Activated CD4-positive, alpha-beta T cell treated with anti-CD3 and anti-CD28 coated beads for 36 hours (primary cell): ENCODE measurements at regions not wholly inside any gene's neighbourhood (a gene's known extent, or its start where the extent isn't known, plus 50 kb on each side); places are given as distances from the start of the nearest gene placed in this dataset.
A peak's percentile ranks its signal among the peaks of the same experiment; 100 is the strongest.

ENCODE experiments used
- ATAC-seq: fragments of 200-7000 bp; cut with Tn5 transposase; one replicate; pipeline ENCODE4 v1.10.0; 2021; ENCODE audit warnings: mild to moderate bottlenecking, moderate library complexity
- CTCF ChIA-PET: fragments of 350-600 bp; sonication (Branson Sonifier 250); formaldehyde crosslinking; loops from one replicate; lab custom pipeline; 2021; ENCODE audit warnings: antibody characterized with exemption; lab: Charles Lee
- POLR2A ChIA-PET: fragments of 350-600 bp; sonication (Branson Sonifier 250); formaldehyde crosslinking; loops from one replicate; lab custom pipeline; 2021; ENCODE audit warnings: antibody characterized with exemption, inconsistent platforms; lab: Charles Lee
- DNase-seq: peaks from one replicate; pipeline ENCODE4 v3.0.0-alpha.2; 2020
- H3K27ac Mint-ChIP-seq: one replicate; pipeline ENCODE4 v1.8.0; 2021; ENCODE audit warnings: mixed read lengths
- H3K27me3 Mint-ChIP-seq: one replicate; pipeline ENCODE4 v1.8.0; 2021; ENCODE audit warnings: mixed read lengths
- H3K36me3 Mint-ChIP-seq: one replicate; pipeline ENCODE4 v1.8.0; 2021; ENCODE audit warnings: low read depth, mixed read lengths
- H3K4me1 Mint-ChIP-seq: one replicate; pipeline ENCODE4 v1.8.0; 2021; ENCODE audit warnings: mixed read lengths
- H3K4me3 Mint-ChIP-seq: one replicate; pipeline ENCODE4 v1.8.0; 2021; ENCODE audit warnings: mild to moderate bottlenecking, moderate library complexity, mixed read lengths
- H3K9me3 Mint-ChIP-seq: one replicate; pipeline ENCODE4 v1.8.0; 2021; ENCODE audit warnings: low read depth, mixed read lengths
- intact Hi-C, 2 experiments: fragments of 100-400 bp; cut with DNase I in 1 of 2; cut with micrococcal nuclease in 1 of 2; formaldehyde crosslinking; loops; one replicate each; pipeline versions ENCODE4 v1.14.2 to v1.15.1; 2022 to 2024; cut with DNase I, micrococcal nuclease

DNA sequence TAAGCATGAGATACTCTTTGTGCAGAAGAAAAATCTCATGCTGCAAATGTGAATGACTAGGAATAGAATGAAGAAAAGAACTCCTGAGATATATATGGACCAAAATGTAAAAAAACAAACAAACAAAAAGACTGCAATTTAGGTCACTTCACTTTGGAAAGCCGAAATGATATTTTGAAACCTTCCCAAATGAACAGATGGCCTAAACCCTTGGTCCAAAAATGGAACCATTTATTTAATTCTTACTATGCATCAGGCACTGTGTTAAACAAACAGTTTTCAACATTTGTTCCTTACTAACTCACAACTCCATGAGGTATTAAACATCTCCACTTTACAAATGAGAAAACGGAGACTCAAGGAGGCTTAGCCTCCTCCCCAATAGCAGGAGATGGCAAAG lies 107.5 kb downstream of the VIP start:
- DNase-seq (no peak), ATAC-seq (no peak)
- Mint-ChIP-seq H3K4me1 (no peaks in the 10 kb centered on the region), H3K27me3 (peaks cover 10% of the 10 kb centered on the region), H3K27ac (no peak overlapping the region), H3K9me3 (no peaks in the 10 kb centered on the region), H3K36me3 (no peaks in the 10 kb centered on the region), H3K4me3 (no peak overlapping the region)
- intact Hi-C loops: no loop called here
- POLR2A ChIA-PET: no interaction called here
- CTCF ChIA-PET: interaction anchor here (0.6 kb wide), 1 partner anchor 180 kb away, joined by 3 read pairs; no protein-coding TSS in a partner anchor

DNA sequence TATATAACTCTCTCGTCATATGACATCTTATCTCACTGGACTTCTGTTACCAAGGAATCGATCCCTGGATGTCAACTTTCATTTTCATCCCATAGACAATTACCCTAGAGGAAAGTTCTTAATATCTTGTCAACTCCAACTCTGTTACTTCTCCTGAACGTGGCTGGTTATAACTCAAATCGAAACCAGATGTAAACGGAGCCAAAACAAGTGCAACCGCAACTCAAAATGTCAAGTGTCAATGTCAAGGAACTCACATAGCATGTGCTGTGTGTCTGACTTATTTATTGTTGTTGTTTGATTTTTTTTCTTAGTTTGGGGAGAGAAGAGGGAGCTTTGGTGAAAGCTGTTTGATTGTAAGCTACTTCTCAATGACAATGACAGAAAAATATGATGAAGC lies 108.6 kb downstream of the VIP start:
- Mint-ChIP-seq H3K4me1 (no peaks in the 10 kb centered on the region), H3K4me3 (no peak overlapping the region), H3K36me3 (no peaks in the 10 kb centered on the region), H3K9me3 (no peaks in the 10 kb centered on the region), H3K27ac (no peak overlapping the region), H3K27me3 (peaks cover 10% of the 10 kb centered on the region)
- DNase-seq (no peak), ATAC-seq (no peak)
- intact Hi-C loops: no loop called here
- POLR2A ChIA-PET: no interaction called here
- CTCF ChIA-PET: interaction anchor here (0.5 to 1.8 kb wide), 4 partner anchors 89 to 254 kb away, joined by 3 to 5 read pairs (median 4); no protein-coding TSS in a partner anchor

DNA sequence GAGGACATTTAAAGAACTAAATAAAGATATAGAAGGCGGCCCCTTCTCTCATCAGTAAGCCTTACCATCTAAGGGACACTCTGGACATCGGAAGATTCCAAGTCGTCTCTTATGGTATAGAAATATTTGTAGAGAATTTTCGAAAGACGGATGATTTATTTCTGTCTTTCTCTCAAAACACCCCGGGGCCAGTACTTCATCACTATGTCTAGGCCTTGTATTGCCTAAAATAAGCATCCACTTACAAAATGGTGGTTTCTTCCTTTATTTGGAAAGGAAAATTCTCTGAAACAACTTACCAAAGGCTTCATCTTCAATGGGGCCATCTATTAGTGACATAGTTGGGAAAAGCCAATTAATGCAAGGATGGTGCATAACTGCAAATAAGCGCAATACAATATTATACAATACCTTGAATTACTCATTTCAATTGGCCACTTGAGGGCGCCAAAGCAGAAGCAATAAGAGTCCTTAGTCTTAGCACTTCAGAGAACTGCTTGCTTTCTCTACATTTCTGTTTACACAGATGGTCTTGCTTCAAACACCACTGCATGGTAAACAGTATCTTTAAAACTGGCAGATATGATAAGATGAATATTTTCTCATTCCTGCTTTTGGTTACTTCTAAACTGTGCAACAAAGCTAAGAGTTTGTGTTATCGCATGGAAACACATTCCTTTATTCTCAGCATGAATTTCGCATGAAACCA lies 113.2 kb downstream of the VIP start:
- H3K9me3 Mint-ChIP-seq: no peaks in the 10 kb centered on the region
- no peak overlapping the region for H3K27ac Mint-ChIP-seq
- H3K27me3 Mint-ChIP-seq: peaks cover 7% of the 10 kb centered on the region
- H3K36me3 Mint-ChIP-seq: no peaks in the 10 kb centered on the region
- ChIA-PET CTCF (interaction anchor here (1.1 to 4.4 kb wide), 5 partner anchors 11 to 161 kb away, joined by 3 to 37 read pairs (median 5); no protein-coding TSS in a partner anchor), POLR2A (no interaction called here)
- no peaks in the 10 kb centered on the region for H3K4me1 Mint-ChIP-seq
- intact Hi-C loops: loop anchor here (1.0 to 5.0 kb wide), 5 partner anchors 33 to 449 kb away; no protein-coding TSS in a partner anchor
- no peak overlapping the region for H3K4me3 Mint-ChIP-seq
- DNase-seq (peak; percentile 80), ATAC-seq (peak; percentile 72)

DNA sequence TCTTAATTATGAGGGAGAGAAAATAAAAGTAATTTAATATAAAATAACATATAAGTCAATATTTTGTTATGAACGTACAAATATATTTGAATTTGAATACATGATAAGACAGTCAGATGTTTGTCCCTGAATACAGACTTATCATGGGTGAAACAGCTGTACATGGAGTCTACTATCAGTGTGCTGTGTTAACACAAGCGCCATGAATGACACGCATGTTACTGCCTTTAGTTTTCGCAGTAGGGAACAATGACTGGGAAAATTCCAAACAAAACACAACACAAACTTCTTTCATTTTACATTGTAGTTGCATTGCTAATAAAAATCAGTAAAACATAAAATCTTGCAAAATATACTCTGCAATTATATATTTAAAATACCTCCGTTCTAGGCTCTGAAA lies 108.6 kb downstream of the FBXO5 start:
- no peak for DNase-seq
- POLR2A ChIA-PET: no interaction called here
- intact Hi-C loops: no loop called here

DNA sequence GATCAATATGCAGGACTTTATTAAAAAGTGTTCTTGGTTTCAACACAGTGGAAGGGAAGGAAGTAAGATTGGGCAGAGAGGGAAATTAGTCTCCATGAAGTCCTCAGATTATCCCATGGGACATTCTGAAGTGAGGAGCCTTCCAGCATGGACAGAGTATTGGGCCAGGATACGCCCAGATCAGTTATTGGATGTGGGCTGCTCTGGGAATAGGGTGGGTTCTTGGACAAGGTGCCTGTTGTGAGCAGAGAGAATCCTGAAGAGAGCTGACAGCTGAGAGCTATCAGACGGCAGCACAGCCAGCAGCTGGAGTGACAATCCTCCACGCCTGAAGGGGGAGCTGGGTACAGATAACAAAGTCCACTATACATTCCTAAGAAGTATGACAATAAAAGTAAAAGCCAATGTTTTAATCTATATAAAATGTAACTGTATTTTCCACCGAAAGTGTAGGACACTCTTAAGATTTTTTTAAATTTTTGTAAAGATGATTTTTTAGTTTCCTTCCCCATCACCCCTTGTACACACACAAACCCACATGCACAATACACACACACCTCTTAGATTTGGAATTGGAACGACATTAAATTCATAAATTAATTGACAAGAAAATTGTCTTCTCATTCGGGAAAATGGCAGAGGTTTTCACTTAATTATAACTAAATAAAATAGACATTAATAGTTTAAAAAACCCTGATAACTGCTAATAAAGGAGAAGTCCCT lies 107.8 kb downstream of the FBXO5 start:
- no peak overlapping the region for H3K4me3 Mint-ChIP-seq
- H3K27ac Mint-ChIP-seq: no peak overlapping the region
- H3K27me3 Mint-ChIP-seq: peaks cover 14% of the 10 kb centered on the region
- POLR2A ChIA-PET: no interaction called here
- no peaks in the 10 kb centered on the region for H3K36me3 Mint-ChIP-seq
- intact Hi-C loops: no loop called here
- CTCF ChIA-PET: interaction anchor here (1.2 kb wide), 2 partner anchors 9 to 11 kb away, joined by 3 read pairs; no protein-coding TSS in a partner anchor
- peaks cover 8% of the 10 kb centered on the region for H3K9me3 Mint-ChIP-seq
- no peaks in the 10 kb centered on the region for H3K4me1 Mint-ChIP-seq
- DNase-seq (no peak), ATAC-seq (no peak)

More for the DNA sequence above, 108.6 kb downstream of the FBXO5 start:
- no peaks in the 10 kb centered on the region for H3K4me1 Mint-ChIP-seq
- ATAC-seq: no peak
- H3K9me3 Mint-ChIP-seq: peaks cover under 1% of the 10 kb centered on the region
- no peaks in the 10 kb centered on the region for H3K36me3 Mint-ChIP-seq
- H3K27me3 Mint-ChIP-seq: peaks cover 9% of the 10 kb centered on the region
- CTCF ChIA-PET: interaction anchor here (1.2 kb wide), 2 partner anchors 9 to 10 kb away, joined by 3 read pairs; no protein-coding TSS in a partner anchor
- no peak overlapping the region for H3K4me3 Mint-ChIP-seq
- H3K27ac Mint-ChIP-seq: no peak overlapping the region

DNA sequence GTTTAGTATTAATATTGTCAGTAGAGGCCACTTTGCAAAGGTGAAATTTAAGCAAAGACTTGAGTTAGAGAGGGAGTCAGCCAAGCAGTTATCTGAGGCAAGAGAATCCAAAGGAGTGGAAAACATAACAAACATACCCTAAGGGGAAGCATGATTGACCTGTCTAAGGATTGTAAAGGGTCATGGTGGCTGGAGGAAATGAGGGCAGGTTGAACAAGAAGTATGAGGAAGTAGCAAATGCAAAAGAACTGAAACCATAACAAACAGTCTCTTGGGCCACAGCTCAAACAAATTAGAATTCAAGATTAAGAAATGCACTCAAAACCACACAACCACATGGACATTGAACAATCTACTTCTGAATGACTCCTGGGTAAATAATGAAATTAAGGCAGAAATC lies 103.2 kb downstream of the FBXO5 start:
- Mint-ChIP-seq H3K4me1 (no peaks in the 10 kb centered on the region), H3K27ac (no peak overlapping the region), H3K9me3 (peaks cover 22% of the 10 kb centered on the region), H3K36me3 (no peaks in the 10 kb centered on the region), H3K4me3 (no peak overlapping the region), H3K27me3 (peaks cover 14% of the 10 kb centered on the region)
- ATAC-seq (no peak), DNase-seq (no peak)
- CTCF ChIA-PET: interaction anchor here (0.6 kb wide), 1 partner anchor 1964 kb away, joined by 3 read pairs; no protein-coding TSS in a partner anchor
- POLR2A ChIA-PET: no interaction called here
- intact Hi-C loops: no loop called here

DNA sequence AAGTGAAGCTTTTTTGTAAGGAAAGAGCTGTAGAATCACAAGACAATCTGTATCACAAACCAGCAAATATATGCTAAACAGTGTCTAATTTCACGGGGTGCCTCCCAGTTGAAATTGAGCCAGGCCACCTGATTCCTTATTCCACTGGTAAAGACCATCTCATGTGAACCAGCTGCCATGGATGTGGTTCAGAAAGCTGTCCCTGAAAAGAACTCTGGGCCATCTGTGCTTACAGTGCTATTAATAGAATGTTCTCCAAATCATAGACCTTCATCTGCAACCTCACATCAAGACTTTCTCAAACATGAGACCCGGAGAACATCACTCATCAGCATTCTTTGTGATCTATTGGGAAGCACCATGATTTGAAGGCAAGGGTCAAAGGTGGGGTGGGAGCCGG lies 89.7 kb downstream of the FBXO5 start:
- ChIA-PET CTCF (interaction anchor here (0.9 to 1.5 kb wide), 3 partner anchors 55 to 71 kb away, joined by 3 to 4 read pairs (median 3); no protein-coding TSS in a partner anchor), POLR2A (no interaction called here)
- no peak overlapping the region for H3K4me3 Mint-ChIP-seq
- DNase-seq: no peak
- no peaks in the 10 kb centered on the region for H3K36me3 Mint-ChIP-seq
- peaks cover 26% of the 10 kb centered on the region for H3K27me3 Mint-ChIP-seq
- H3K27ac Mint-ChIP-seq: no peak overlapping the region
- no peaks in the 10 kb centered on the region for H3K9me3 Mint-ChIP-seq
- intact Hi-C loops: no loop called here
- no peaks in the 10 kb centered on the region for H3K4me1 Mint-ChIP-seq
- ATAC-seq: no peak

DNA sequence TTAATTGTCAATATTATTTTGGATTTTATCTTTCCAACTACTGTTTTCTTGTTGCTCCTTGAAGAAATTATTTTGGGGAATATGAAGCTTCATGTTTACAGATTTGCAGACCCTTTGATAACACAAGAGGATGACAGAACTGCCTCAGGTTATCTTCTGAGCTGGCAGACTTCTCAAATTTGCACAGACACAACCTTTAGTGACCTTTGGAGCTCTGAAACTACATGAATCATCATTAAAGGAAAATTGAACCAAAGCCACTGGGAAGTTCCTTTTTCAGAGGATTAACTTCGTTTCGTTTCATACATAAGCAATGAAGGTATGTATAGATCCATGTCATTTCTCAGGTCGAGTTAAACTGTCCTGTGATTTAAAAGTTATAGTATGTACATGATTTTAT lies 85.9 kb downstream of the FBXO5 start:
- ATAC-seq: no peak
- Mint-ChIP-seq H3K27ac (no peak overlapping the region), H3K27me3 (peaks cover 27% of the 10 kb centered on the region), H3K4me3 (no peak overlapping the region), H3K9me3 (no peaks in the 10 kb centered on the region), H3K4me1 (no peaks in the 10 kb centered on the region), H3K36me3 (no peaks in the 10 kb centered on the region)
- POLR2A ChIA-PET: no interaction called here
- intact Hi-C loops: loop anchor here in 1 of 2 experiments (2.0 to 5.0 kb wide), 2 partner anchors 32 to 410 kb away; no protein-coding TSS in a partner anchor
- no peak for DNase-seq
- CTCF ChIA-PET: interaction anchor here (0.6 to 1.6 kb wide), 7 partner anchors 8 to 129 kb away, joined by 3 to 9 read pairs (median 4); no protein-coding TSS in a partner anchor

DNA sequence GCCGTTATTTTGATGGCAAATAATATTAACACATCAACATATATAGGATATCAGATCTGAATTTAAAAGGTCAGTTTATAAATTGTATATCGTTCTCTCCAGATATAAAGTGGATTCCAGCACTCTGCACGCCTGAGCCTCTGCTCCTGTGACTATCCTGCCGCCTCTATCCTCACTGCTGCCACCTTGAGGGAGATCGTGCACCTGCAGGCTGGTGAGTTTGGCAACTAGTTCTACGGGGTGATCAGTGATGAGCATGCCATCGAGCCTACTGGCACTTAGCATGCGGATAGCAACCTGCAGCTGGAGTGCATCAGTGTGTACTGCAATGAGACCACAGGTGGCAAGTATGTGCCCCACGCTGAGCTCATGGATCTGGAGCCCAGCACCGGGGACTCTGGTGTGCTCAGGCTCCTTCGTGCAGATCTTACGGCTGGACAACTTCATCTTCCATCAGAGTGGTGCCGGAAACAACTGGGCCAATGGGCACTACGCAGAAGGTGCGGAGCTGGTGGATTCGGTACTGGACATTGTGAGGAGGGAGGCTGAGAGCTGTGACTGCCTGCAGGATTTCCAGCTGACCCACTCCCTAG lies 84.9 kb downstream of the FBXO5 start:
- Mint-ChIP-seq H3K27ac (no peak overlapping the region), H3K27me3 (peaks cover 27% of the 10 kb centered on the region), H3K9me3 (no peaks in the 10 kb centered on the region), H3K4me1 (no peaks in the 10 kb centered on the region), H3K4me3 (no peak overlapping the region), H3K36me3 (no peaks in the 10 kb centered on the region)
- intact Hi-C loops: loop anchor here in 1 of 2 experiments (2.0 to 5.0 kb wide), 3 partner anchors 33 to 411 kb away; no protein-coding TSS in a partner anchor
- DNase-seq: peak; percentile 83
- ChIA-PET CTCF (interaction anchor here (0.6 to 1.5 kb wide), 6 partner anchors 10 to 165 kb away, joined by 3 to 7 read pairs (median 3); no protein-coding TSS in a partner anchor), POLR2A (no interaction called here)
- peak; percentile 92 for ATAC-seq

DNA sequence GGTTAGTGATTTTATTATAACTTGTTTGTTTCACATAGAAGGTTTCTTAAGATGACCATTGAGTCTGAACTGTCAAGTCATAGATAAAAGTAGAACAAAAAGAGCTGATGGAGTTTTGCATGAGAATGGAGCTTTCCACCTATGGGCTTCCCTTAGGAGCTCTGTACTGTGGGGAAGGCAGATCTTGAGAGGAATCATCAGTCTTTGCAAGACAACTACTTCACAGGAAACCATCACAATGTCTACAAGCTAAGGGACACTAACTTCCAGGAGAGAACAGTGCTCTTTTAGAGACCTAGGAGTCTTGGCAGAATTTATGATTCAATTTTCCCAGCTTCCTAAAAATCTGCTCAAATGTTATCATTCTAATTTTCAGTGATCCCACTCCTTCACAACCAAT lies 78.2 kb downstream of the FBXO5 start:
- no peak overlapping the region for H3K4me3 Mint-ChIP-seq
- intact Hi-C loops: no loop called here
- no peak for ATAC-seq
- H3K9me3 Mint-ChIP-seq: no peaks in the 10 kb centered on the region
- no peaks in the 10 kb centered on the region for H3K4me1 Mint-ChIP-seq
- peaks cover 10% of the 10 kb centered on the region for H3K27me3 Mint-ChIP-seq
- CTCF ChIA-PET: interaction anchor here (0.5 to 1.4 kb wide), 3 partner anchors 8 to 940 kb away, joined by 3 to 4 read pairs (median 3); no protein-coding TSS in a partner anchor
- DNase-seq: no peak
- POLR2A ChIA-PET: no interaction called here
- no peak overlapping the region for H3K27ac Mint-ChIP-seq
- no peaks in the 10 kb centered on the region for H3K36me3 Mint-ChIP-seq
